HCT116 (cell line): ENCODE measurements at regions not wholly inside any gene's neighbourhood (a gene's known extent, or its start where the extent isn't known, plus 50 kb on each side); places are given as distances from the start of the nearest gene placed in this dataset.

Source experiments
- ATAC-seq: fragments of 200-7000 bp; cut with Tn5 transposase; 2 replicates; pipeline ENCODE4 v1.9.1; 2020; ENCODE audit warnings: mild to moderate bottlenecking, moderate library complexity
- BruUV-seq: library from RNA; stranded (reverse); fragments of 400-500 nt; replicated peaks from 2 replicates; lab custom pipeline; 2021; lab: Mats Ljungman, UMichigan
- CTCF ChIA-PET: fragments of 300-600 bp; sonication (Branson Sonifier 250); formaldehyde crosslinking; loops from one replicate; lab custom pipeline; 2021; ENCODE audit warnings: antibody characterized with exemption; lab: Charles Lee
- POLR2A ChIA-PET: fragments of 300-600, 350-600 bp; sonication (Branson Sonifier 250); formaldehyde crosslinking; loops from one replicate; lab custom pipeline; 2021; ENCODE audit warnings: antibody characterized with exemption; lab: Charles Lee
- RAD21 ChIA-PET, 2 experiments: fragments of 300-600 bp; sonication (Branson Sonifier 250); formaldehyde crosslinking; loops; one replicate each; lab custom pipeline; 2023; ENCODE audit warnings: low total read pairs in 2 of 2; ENCODE audit not compliant: uncharacterized antibody in 2 of 2, unreplicated experiment in 2 of 2, low non-redundant PET in 1 of 2; lab: Charles Lee
- DNase-seq: peaks from one replicate; pipeline ENCODE4 v3.0.0-alpha.2; 2010; ENCODE audit warnings: low read depth, low spot score
- H2AFZ ChIP-seq: fragments of 200-600 bp; shearing (Covaris generic), sonication (generic); 2 replicates; pipeline ENCODE4 v1.6.1; 2017; ENCODE audit warnings: low read depth, mixed run types, mixed read lengths, antibody characterized with exemption, low read length; ENCODE audit not compliant: poor library complexity, severe bottlenecking
- H3K27ac ChIP-seq: 2 replicates; pipeline ENCODE4 v1.5.1; 2012; ENCODE audit warnings: low read depth, low read length
- H3K27me3 ChIP-seq: fragments of 200-600 bp; sonication (generic); 2 replicates; pipeline ENCODE4 v1.6.1; 2016; ENCODE audit warnings: mixed run types, low read length, mixed read lengths; ENCODE audit not compliant: insufficient read depth
- H3K36me3 ChIP-seq, 2 experiments: fragments of 200-500 bp in 1 of 2; fragments of 200-600 bp in 1 of 2; sonication (Bioruptor generic) in 1 of 2; sonication (generic) in 1 of 2; 2 replicates each; pipeline versions ENCODE4 v1.5.1 to v1.6.1; 2014 to 2016; ENCODE audit warnings: low read length in 2 of 2, inconsistent platforms in 1 of 2, mixed read lengths in 1 of 2, mixed run types in 1 of 2; ENCODE audit not compliant: insufficient read depth in 2 of 2, control insufficient read depth in 1 of 2
- H3K4me1 ChIP-seq, 2 experiments: fragments of 200-600 bp in 1 of 2; sonication (generic) in 1 of 2; 2 replicates each; pipeline versions ENCODE4 v1.5.1 to v1.6.1; 2012 to 2017; ENCODE audit warnings: low read length in 2 of 2, inconsistent platforms in 1 of 2, mild to moderate bottlenecking in 1 of 2, mixed read lengths in 1 of 2, mixed run types in 1 of 2, moderate library complexity in 1 of 2; ENCODE audit not compliant: insufficient read depth in 2 of 2, control insufficient read depth in 1 of 2
- H3K4me2 ChIP-seq: fragments of 200-600 bp; sonication (generic); 2 replicates; pipeline ENCODE4 v1.6.1; 2017; ENCODE audit warnings: mixed run types, low read length, mixed read lengths
- H3K4me3 ChIP-seq, 2 experiments: fragments of 200-600 bp in 1 of 2; sonication (generic) in 1 of 2; replicated peaks in 1 of 2; 2 replicates each; pipeline ENCODE4 v1.5.1; 2011 to 2016; ENCODE audit warnings: low read length in 2 of 2, control low read depth in 1 of 2, low read depth in 1 of 2, mild to moderate bottlenecking in 1 of 2, mixed read lengths in 1 of 2, mixed run types in 1 of 2
- H3K79me2 ChIP-seq: fragments of 200-600 bp; sonication (generic); 2 replicates; pipeline ENCODE4 v1.6.1; 2017; ENCODE audit warnings: mild to moderate bottlenecking, mixed run types, low read length, moderate library complexity, mixed read lengths; ENCODE audit not compliant: insufficient read depth
- H3K9ac ChIP-seq: fragments of 200-600 bp; sonication (generic); 2 replicates; pipeline ENCODE4 v1.6.1; 2016; ENCODE audit warnings: low read length, mixed read lengths
- H3K9me2 ChIP-seq: fragments of 200-600 bp; sonication (generic), shearing (Covaris generic); 2 replicates; pipeline ENCODE4 v1.6.1; 2017; ENCODE audit warnings: mixed run types, mild to moderate bottlenecking, moderate library complexity; ENCODE audit not compliant: insufficient read depth
- H3K9me3 ChIP-seq, 2 experiments: fragments of 200-500 bp in 1 of 2; fragments of 200-600 bp in 1 of 2; sonication (Bioruptor generic) in 1 of 2; sonication (generic) in 1 of 2; 2 replicates each; pipeline ENCODE4 v1.6.1; 2014 to 2017; ENCODE audit warnings: low read length in 2 of 2, mixed read lengths in 2 of 2, inconsistent platforms in 1 of 2, low read depth in 1 of 2, mild to moderate bottlenecking in 1 of 2, mixed run types in 1 of 2, moderate library complexity in 1 of 2; ENCODE audit not compliant: control insufficient read depth in 1 of 2, insufficient read depth in 1 of 2
- H4K20me1 ChIP-seq: fragments of 200-600 bp; sonication (generic), shearing (Covaris generic); 2 replicates; pipeline ENCODE4 v1.6.1; 2017; ENCODE audit warnings: mixed run types, mild to moderate bottlenecking, moderate library complexity; ENCODE audit not compliant: insufficient read depth
- ATF3 ChIP-seq: IDR thresholded peaks from 2 replicates; pipeline ENCODE4 v1.6.1; 2012
- CEBPB ChIP-seq: IDR thresholded peaks from 2 replicates; pipeline ENCODE4 v1.6.1; 2012; ENCODE audit warnings: low read depth
- CTCF ChIP-seq, 3 experiments: fragments of 200-600 bp in 1 of 3; sonication (generic) in 1 of 3; IDR thresholded peaks in 2 of 3; conservative IDR thresholded peaks in 1 of 3; 2 replicates each; pipeline ENCODE4 v1.5.1; 2012 to 2017; ENCODE audit warnings: low read depth in 2 of 3, low read length in 2 of 3, antibody characterized with exemption in 1 of 3, borderline replicate concordance in 1 of 3, control low read depth in 1 of 3, mild to moderate bottlenecking in 1 of 3, mixed read lengths in 1 of 3, mixed run types in 1 of 3, moderate library complexity in 1 of 3; ENCODE audit not compliant: insufficient read depth in 1 of 3
- EGR1 ChIP-seq: IDR thresholded peaks from 2 replicates; pipeline ENCODE4 v1.6.1; 2012; ENCODE audit warnings: low read depth
- ELF1 ChIP-seq: IDR thresholded peaks from 2 replicates; pipeline ENCODE4 v1.6.1; 2012; ENCODE audit warnings: low read depth, borderline replicate concordance
- EZH2 ChIP-seq: fragments of 200-600 bp; sonication (generic); IDR thresholded peaks from 2 replicates; pipeline ENCODE4 v1.6.1; 2017; ENCODE audit warnings: antibody characterized with exemption, mixed run types
- EZH2phosphoT487 ChIP-seq: fragments of 200-600 bp; IDR thresholded peaks from 2 replicates; pipeline ENCODE4 v1.6.1; 2018; ENCODE audit warnings: antibody characterized with exemption, borderline replicate concordance
- FOSL1 ChIP-seq: IDR thresholded peaks from 2 replicates; pipeline ENCODE4 v1.6.1; 2012; ENCODE audit warnings: low read depth
- JUND ChIP-seq: IDR thresholded peaks from 2 replicates; pipeline ENCODE4 v1.6.1; 2012
- MAX ChIP-seq: IDR thresholded peaks from 2 replicates; pipeline ENCODE4 v1.6.1; 2012
- POLR2AphosphoS5 ChIP-seq: IDR thresholded peaks from 2 replicates; pipeline ENCODE4 v1.6.1; 2011; ENCODE audit warnings: mild to moderate bottlenecking, low read depth, low read length, moderate library complexity
- RAD21 ChIP-seq: IDR thresholded peaks from 2 replicates; pipeline ENCODE4 v1.6.1; 2012; ENCODE audit warnings: low read depth, mild to moderate bottlenecking
- SIN3A ChIP-seq: IDR thresholded peaks from 2 replicates; pipeline ENCODE4 v1.6.1; 2012; ENCODE audit warnings: low read depth
- SP1 ChIP-seq: IDR thresholded peaks from 2 replicates; pipeline ENCODE4 v1.6.1; 2012; ENCODE audit warnings: low read depth
- SRF ChIP-seq: IDR thresholded peaks from 2 replicates; pipeline ENCODE4 v1.6.1; 2012; ENCODE audit warnings: low read depth
- YY1 ChIP-seq: IDR thresholded peaks from 2 replicates; pipeline ENCODE4 v1.6.1; 2011; ENCODE audit warnings: low read length, low read depth, moderate library complexity, mild to moderate bottlenecking; ENCODE audit not compliant: insufficient replicate concordance; ENCODE audit errors: extremely low read depth
- ZNF274 ChIP-seq: fragments of 200-500 bp; sonication (Bioruptor generic); IDR thresholded peaks from 2 replicates; pipeline ENCODE4 v1.6.1; 2014; ENCODE audit warnings: mild to moderate bottlenecking, low read depth, low read length, inconsistent platforms
- intact Hi-C: fragments of 100-400 bp; cut with micrococcal nuclease; formaldehyde crosslinking; loops from 2 replicates; pipeline ENCODE4 v1.10.0; 2022

GRCh38 chr10:3363311-3364045 lies 190.9 kb upstream of the PITRM1 start (continued):
- TF ChIP-seq EGR1 (no peak), SIN3A (no peak), FOSL1 (no peak), CEBPB (no peak)

GRCh38 chr10:3362394-3362793 lies 189.8 kb upstream of the PITRM1 start:
- Histone ChIP-seq H3K36me3 (no peaks in the 10 kb centered on the region), H3K9me2 (no peaks in the 10 kb centered on the region), H3K4me3 (no peak overlapping the region), H3K9ac (no peak overlapping the region), H3K27me3 (no peaks in the 10 kb centered on the region), H2AFZ (no peak overlapping the region), H3K4me2 (no peak overlapping the region), H3K4me1 (no peaks in the 10 kb centered on the region), H3K27ac (no peak overlapping the region), H4K20me1 (no peaks in the 10 kb centered on the region), H3K79me2 (no peaks in the 10 kb centered on the region), H3K9me3 (peaks cover 7 to 8% of the 10 kb centered on the region in 2 experiments; a peak in 3 of 4 replicates)
- ChIA-PET POLR2A (no interaction called here), CTCF (no interaction called here), RAD21 (no interaction called here)
- no peak for ATAC-seq
- intact Hi-C loops, result no loop called here
- TF ChIP-seq CEBPB (no peak), MAX (no peak), SIN3A (no peak), FOSL1 (no peak), SP1 (no peak)
- no TSS peak for BruUV-seq
- DNase-seq, result no peak

GRCh38 chr10:3361640-3362039 lies 189.1 kb upstream of the PITRM1 start:
- Histone ChIP-seq H3K79me2 (no peaks in the 10 kb centered on the region), H3K9me2 (no peaks in the 10 kb centered on the region), H4K20me1 (no peaks in the 10 kb centered on the region), H3K4me2 (no peak overlapping the region), H2AFZ (no peak overlapping the region), H3K36me3 (no peaks in the 10 kb centered on the region), H3K27me3 (no peaks in the 10 kb centered on the region), H3K27ac (no peak overlapping the region), H3K4me3 (no peak overlapping the region), H3K9ac (no peak overlapping the region), H3K9me3 (peaks cover 7 to 8% of the 10 kb centered on the region in 2 experiments; a peak in 3 of 4 replicates), H3K4me1 (no peaks in the 10 kb centered on the region)
- no peak for ATAC-seq
- POLR2A ChIA-PET, result no interaction called here
- intact Hi-C loops, result no loop called here
- RAD21 ChIA-PET, result no interaction called here
- no TSS peak for BruUV-seq
- DNase-seq, result no peak
- CTCF ChIA-PET, result no interaction called here
- TF ChIP-seq EGR1 (no peak), EZH2phosphoT487 (no peak), MAX (no peak), POLR2AphosphoS5 (no peak), ZNF274 (no peak), EZH2 (no peak), YY1 (no peak), ELF1 (no peak), ATF3 (no peak), CTCF (IDR thresholded peaks at IDR 0.05 in 2 of 3, conservative IDR thresholded peaks at IDR 0.05 in 1 of 3; ENCODE audit: borderline replicate concordance in 1 of 3, insufficient read depth in 1 of 3, low read depth in 2 of 3, low read length in 2 of 3) (no peak), CEBPB (no peak), RAD21 (no peak), SIN3A (no peak), SRF (no peak), JUND (no peak)
